Naive B cell (primary cell): ENCODE measurements at regions not wholly inside any gene's neighbourhood (a gene's known extent, or its start where the extent isn't known, plus 50 kb on each side); places are given as distances from the start of the nearest gene placed in this dataset.

ENCODE experiments used
- ATAC-seq, 2 donors: fragments of 150-1000 bp; cut with Tn5 transposase; 2 replicates each; pipeline ENCODE4 v1.10.0; 2021; ENCODE audit warnings: low read depth in 2 of 2, mild to moderate bottlenecking in 2 of 2, moderate library complexity in 2 of 2
- DNase-seq: peaks from one replicate; pipeline ENCODE4 v3.0.0; 2022
- H3K27ac Mint-ChIP-seq, 6 donors: one replicate each; pipeline ENCODE4 v1.8.0; 2020 to 2022; ENCODE audit warnings: mild to moderate bottlenecking in 6 of 6, mixed read lengths in 6 of 6, moderate library complexity in 5 of 6, inconsistent platforms in 2 of 6
- H3K27me3 Mint-ChIP-seq, 3 donors: one replicate each; pipeline ENCODE4 v1.8.0; 2021 to 2022; ENCODE audit warnings: mixed read lengths in 3 of 3, mild to moderate bottlenecking in 1 of 3
- H3K36me3 Mint-ChIP-seq, 2 donors: one replicate each; pipeline ENCODE4 v1.8.0; 2020 to 2022; ENCODE audit warnings: mixed read lengths in 2 of 2, inconsistent platforms in 1 of 2, mild to moderate bottlenecking in 1 of 2
- H3K4me1 Mint-ChIP-seq, 3 donors: one replicate each; pipeline ENCODE4 v1.8.0; 2020 to 2022; ENCODE audit warnings: mixed read lengths in 3 of 3, inconsistent platforms in 1 of 3, mild to moderate bottlenecking in 1 of 3, moderate library complexity in 1 of 3
- H3K4me3 Mint-ChIP-seq, 8 donors: one replicate each; pipeline ENCODE4 v1.8.0; 2020 to 2022; ENCODE audit warnings: mild to moderate bottlenecking in 8 of 8, mixed read lengths in 8 of 8, moderate library complexity in 8 of 8, inconsistent platforms in 2 of 8
- H3K9me3 Mint-ChIP-seq, 7 donors: one replicate each; pipeline ENCODE4 v1.8.0; 2020 to 2022; ENCODE audit warnings: mixed read lengths in 7 of 7, mild to moderate bottlenecking in 5 of 7, inconsistent platforms in 2 of 7, moderate library complexity in 1 of 7

DNA sequence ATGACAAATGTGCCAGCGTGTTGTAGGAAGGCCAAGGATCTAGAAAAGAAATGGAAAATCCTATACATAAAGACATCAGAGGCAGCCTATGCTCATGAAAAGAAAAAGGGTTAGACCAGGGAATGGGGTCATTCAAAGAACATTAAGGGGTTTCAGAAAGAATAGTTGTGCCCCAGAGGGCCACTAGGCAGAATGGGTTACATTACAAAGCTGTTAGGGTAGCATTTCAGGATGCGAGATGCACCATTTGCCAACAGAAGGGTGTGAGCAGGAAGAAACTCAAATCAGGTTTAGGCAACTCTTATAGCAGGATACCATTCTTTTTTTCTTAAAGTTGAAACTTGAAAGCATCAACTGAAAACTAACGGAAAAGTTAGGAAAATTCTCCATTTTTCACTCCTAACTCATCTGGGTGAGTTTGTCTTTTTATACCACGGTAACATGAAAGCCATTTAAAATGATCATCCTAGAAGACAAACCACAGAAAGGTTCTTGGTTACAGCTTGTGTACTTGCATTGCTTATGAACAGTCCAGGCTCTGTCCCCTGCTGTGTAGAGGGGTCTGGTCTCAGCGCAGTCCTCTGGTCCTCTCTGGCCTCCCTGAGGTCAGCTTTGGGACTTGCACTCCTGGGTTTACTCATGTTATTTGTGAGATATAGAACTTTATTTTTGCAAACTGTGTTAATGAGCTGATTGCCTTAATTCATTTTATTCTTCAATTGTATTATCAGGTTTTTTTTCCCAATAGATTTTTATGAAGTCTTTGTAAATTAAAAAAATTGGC lies 209.1 kb downstream of the DACT1 start:
- DNase-seq (no peak), ATAC-seq (no peak)
- Mint-ChIP-seq H3K9me3 (no peaks in the 10 kb centered on the region), H3K36me3 (no peaks in the 10 kb centered on the region), H3K4me1 (no peaks in the 10 kb centered on the region), H3K27ac (no peak overlapping the region), H3K4me3 (no peak overlapping the region), H3K27me3 (no peaks in the 10 kb centered on the region)

DNA sequence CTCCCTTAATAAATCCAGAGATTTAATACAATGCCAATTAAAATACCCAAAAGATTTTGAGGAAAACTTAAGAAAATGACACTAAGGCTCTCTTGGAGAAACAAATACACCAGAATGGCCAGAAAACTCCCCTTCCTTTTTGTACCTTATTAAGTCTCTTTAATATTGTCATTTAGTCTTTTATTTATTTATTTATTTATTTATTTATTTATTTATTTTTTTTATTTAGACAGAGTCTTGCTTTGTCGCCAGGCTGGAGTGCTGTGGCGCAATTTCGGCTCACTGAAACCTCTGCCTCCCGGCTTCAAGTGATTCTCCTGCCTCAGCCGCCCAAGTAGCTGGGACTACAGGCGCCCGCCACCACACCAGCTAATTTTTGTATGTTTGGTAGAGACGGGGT lies 210.6 kb downstream of the DACT1 start:
- Mint-ChIP-seq H3K9me3 (no peaks in the 10 kb centered on the region), H3K27me3 (no peaks in the 10 kb centered on the region), H3K36me3 (no peaks in the 10 kb centered on the region), H3K4me3 (no peak overlapping the region), H3K27ac (no peak overlapping the region), H3K4me1 (no peaks in the 10 kb centered on the region)
- DNase-seq (no peak), ATAC-seq (no peak)

DNA sequence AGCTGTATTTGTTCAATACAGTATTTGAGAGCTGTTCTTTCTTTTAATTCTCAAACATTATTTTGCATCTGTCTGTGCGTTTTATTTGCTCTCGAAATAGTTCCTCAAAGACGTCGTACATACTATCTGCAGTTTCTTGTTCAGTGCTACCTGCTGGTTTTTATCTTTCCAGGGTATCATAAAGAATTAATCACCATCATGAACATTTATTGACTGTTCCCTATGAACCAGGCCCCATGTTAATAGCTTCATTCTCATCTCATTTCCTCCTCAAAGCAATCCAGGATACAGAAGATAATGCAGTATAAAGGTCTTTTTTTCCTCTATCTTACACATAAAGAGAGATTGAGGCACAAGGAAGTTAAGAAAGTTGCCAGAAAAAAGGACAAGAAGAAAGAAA lies 211.8 kb downstream of the DACT1 start:
- no peak overlapping the region for H3K4me3 Mint-ChIP-seq
- no peaks in the 10 kb centered on the region for H3K4me1 Mint-ChIP-seq
- ATAC-seq (no peak), DNase-seq (no peak)
- H3K27me3 Mint-ChIP-seq: no peaks in the 10 kb centered on the region
- no peaks in the 10 kb centered on the region for H3K9me3 Mint-ChIP-seq
- no peaks in the 10 kb centered on the region for H3K36me3 Mint-ChIP-seq
- H3K27ac Mint-ChIP-seq: no peak overlapping the region

DNA sequence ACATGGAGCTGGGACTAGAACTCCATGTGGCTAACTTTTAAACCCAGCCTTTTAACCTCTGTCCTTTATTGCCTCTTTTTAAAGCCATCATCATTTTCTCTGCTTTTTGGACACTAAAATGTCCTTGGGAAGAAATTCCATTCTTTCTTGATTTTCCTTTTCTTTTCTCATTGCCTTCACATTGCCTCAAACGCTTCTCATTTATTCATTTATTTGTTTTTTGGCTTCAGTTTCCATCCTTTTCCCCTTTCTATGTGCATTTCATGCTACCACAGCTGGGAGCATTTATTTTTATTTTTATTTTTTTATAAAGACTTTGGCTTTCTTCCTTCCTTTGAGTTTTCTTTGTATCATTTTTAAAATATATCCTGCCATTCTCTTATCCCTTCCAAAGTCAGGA lies 212.2 kb downstream of the DACT1 start:
- Mint-ChIP-seq H3K4me3 (no peak overlapping the region), H3K36me3 (no peaks in the 10 kb centered on the region), H3K4me1 (no peaks in the 10 kb centered on the region), H3K27me3 (no peaks in the 10 kb centered on the region), H3K27ac (no peak overlapping the region), H3K9me3 (no peaks in the 10 kb centered on the region)
- ATAC-seq (no peak), DNase-seq (no peak)

DNA sequence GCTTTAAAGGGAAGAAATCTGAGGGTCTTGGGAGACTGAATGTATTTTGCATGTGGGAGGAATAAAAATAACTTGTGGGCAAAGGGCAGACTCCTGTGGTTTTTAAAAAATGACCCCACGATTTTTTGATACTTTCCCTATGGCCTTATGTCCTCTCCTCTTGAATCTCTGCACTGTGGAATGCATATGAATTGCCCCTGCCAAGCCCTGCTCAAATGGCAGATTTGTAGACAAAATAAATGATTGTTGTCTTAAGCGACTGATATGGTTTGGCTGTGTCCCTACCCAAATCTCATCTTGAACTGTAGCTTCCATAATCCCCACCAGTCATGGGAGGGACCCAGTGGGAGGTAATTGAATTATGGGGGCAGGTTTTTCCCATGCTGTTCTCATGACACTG lies 223.8 kb downstream of the DACT1 start:
- no peak overlapping the region for H3K27ac Mint-ChIP-seq
- peaks cover 9 to 27% (median 16%) of the 10 kb centered on the region in 3 donors for H3K27me3 Mint-ChIP-seq
- ATAC-seq: no peak
- H3K4me1 Mint-ChIP-seq: no peaks in the 10 kb centered on the region
- peaks cover 12 to 44% (median 25%) of the 10 kb centered on the region in 7 donors for H3K9me3 Mint-ChIP-seq
- H3K36me3 Mint-ChIP-seq: peaks cover 6 to 21% of the 10 kb centered on the region in 2 donors
- no peak overlapping the region for H3K4me3 Mint-ChIP-seq
- DNase-seq: no peak

DNA sequence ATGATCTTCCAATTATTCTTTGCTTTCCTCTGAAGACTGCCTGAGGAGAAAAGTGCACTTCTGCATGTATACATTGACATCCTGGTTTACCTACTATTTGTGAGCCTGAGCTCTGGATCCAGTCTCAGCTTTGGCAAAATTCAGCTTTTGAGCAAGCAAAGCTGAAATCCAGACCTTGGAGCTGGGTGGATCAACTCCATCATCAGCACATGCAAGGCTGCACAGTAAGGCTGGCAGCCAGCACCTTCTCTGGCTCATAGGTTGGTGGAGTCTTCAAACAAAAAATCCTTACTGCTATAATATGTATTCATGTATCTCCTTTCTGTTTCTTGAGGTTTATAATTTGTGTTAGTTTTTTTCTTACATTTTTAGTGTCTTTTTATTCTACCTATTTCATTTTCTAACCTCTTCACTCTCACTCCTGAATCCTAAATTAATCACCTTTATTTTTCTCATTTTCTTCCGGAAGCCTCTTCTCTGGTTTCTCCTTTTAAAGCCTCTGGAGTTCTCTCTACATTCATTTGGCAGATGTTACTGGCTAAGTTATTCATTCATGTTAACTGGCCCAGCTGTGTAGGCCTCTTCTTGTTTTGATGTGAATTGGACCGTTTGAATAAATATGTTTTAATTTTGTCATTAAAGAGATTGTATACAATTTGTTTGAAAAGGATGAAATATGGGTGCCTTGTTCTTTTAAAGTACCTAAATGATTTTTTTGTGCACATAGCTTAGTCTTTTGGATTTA lies 224.8 kb downstream of the DACT1 start:
- Mint-ChIP-seq H3K4me3 (no peak overlapping the region), H3K36me3 (peaks cover 6 to 21% of the 10 kb centered on the region in 2 donors), H3K4me1 (no peaks in the 10 kb centered on the region), H3K27ac (no peak overlapping the region), H3K27me3 (peaks cover 9 to 28% (median 16%) of the 10 kb centered on the region in 3 donors), H3K9me3 (peaks cover 12 to 34% (median 21%) of the 10 kb centered on the region in 7 donors)
- DNase-seq (no peak), ATAC-seq (no peak)

DNA sequence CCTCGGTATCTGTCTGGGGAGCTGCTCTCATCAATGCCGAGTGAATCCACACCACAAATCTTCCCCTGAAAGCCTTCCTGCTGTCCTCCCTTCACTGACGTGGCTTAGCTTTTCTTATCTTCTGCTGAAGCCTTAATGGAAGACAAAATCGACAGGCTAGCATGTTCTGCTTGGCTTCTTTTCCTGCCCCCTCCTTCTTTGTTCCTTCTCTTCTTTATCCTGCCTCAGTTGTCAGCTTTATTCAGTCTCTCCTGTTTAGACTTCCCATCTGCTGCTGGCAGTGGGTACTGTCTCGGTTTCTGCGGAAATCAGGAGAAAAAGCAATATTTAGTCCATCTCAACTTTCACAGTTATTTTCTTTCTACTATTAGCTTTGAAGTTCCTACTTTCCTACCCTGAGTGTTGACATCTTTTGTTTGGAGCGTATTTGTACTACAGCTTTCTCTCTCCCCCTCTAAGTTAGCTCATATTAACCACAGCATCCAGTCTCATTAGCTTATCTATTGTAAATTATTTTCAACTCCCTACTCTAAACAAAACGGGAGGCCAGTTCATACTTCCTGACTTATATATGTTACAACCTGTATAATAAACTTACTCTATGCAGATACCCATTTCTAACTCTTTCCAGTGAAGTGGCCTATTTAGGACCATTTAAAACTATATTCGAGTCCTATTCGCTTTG lies 226.0 kb downstream of the DACT1 start:
- H3K4me1 Mint-ChIP-seq: no peaks in the 10 kb centered on the region
- no peak overlapping the region for H3K27ac Mint-ChIP-seq
- peaks cover 2 to 21% (median 11%) of the 10 kb centered on the region in 7 donors for H3K9me3 Mint-ChIP-seq
- DNase-seq: no peak
- peaks cover 6 to 10% of the 10 kb centered on the region in 2 donors for H3K36me3 Mint-ChIP-seq
- no peak for ATAC-seq
- H3K27me3 Mint-ChIP-seq: peaks cover 9 to 35% (median 12%) of the 10 kb centered on the region in 3 donors
- no peak overlapping the region for H3K4me3 Mint-ChIP-seq

DNA sequence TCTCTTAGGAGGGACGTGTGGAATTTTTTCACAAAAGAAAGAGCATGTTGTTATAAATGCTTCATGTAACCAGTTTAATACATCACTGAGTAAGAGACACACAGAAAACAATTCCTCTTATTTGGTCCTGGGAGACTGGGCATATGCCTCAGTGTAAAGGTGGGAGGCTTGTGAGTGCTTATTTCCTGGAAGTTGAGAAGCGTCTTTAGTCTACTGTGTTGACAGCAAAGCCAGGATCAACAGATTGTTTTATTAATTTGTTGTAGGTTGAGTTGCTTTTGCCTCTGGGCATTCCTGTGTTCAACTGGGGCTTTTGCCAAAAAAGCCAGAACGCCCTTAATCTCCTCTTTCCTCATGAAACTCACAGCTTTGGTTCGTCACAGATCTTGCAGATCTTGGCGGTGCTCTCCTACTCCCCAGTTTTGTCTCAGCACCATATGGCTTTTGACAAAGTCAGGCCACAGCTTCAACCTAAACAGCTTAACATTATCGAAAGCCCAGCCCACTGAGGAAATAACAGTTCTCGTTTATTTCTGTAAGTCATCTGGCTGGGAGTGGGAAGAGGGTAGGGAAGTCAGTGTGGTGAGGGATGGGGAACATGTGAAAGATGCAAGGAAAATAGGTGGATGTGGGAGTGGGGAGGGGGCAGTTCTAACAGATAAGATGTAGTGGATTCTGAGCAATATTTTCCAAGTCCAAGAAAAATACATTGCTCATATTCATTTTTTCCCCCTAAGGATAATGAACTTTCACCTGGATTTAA lies 227.2 kb downstream of the DACT1 start:
- peaks cover 8 to 35% (median 9%) of the 10 kb centered on the region in 3 donors for H3K27me3 Mint-ChIP-seq
- H3K27ac Mint-ChIP-seq: no peak overlapping the region
- DNase-seq (no peak), ATAC-seq (no peak)
- H3K4me3 Mint-ChIP-seq: no peak overlapping the region
- no peaks in the 10 kb centered on the region for H3K4me1 Mint-ChIP-seq
- H3K36me3 Mint-ChIP-seq: no peaks in the 10 kb centered on the region
- H3K9me3 Mint-ChIP-seq: peaks cover 0 to 11% (median 3%) of the 10 kb centered on the region in 7 donors

DNA sequence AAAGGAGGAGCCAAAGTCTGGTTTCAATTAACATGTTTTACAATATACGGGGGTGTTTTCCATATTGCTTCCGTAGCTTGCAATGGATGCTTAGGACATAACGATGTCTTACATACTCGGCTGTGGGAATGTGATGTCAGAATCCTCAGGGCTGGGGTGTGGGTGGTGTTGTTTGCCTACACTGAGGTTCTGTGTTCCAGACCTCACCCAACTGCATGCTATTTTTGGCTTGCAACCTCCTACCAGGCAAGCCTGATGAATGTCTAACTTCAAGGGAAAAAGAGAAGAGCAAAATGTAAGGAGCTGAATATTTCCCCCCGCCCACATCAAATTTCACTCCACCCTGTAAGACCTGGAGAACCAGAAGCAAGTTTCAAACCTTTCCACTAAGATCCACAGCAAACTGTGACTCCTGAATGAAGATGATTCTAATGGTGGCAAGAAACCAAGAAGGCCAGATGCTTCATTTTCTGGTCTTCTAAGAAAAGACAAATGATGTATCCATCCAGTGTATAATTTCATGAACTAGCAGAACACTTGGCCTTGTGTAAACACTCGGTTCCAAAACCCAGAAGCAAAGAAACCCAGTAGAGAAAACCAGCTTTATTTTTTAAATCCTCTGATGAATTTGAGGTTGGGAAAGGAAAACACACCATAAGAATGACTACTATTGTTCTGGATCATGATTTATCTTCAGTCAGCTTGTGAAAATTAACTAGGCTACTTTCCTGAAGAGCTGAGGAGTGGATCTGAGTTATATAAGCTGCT lies 227.9 kb downstream of the DACT1 start:
- H3K27ac Mint-ChIP-seq: no peak overlapping the region
- no peak overlapping the region for H3K4me3 Mint-ChIP-seq
- H3K27me3 Mint-ChIP-seq: peaks cover 6 to 35% (median 9%) of the 10 kb centered on the region in 3 donors
- ATAC-seq (no peak), DNase-seq (no peak)
- H3K9me3 Mint-ChIP-seq: peaks cover 0 to 11% (median 2%) of the 10 kb centered on the region in 7 donors
- no peaks in the 10 kb centered on the region for H3K4me1 Mint-ChIP-seq
- H3K36me3 Mint-ChIP-seq: no peaks in the 10 kb centered on the region

DNA sequence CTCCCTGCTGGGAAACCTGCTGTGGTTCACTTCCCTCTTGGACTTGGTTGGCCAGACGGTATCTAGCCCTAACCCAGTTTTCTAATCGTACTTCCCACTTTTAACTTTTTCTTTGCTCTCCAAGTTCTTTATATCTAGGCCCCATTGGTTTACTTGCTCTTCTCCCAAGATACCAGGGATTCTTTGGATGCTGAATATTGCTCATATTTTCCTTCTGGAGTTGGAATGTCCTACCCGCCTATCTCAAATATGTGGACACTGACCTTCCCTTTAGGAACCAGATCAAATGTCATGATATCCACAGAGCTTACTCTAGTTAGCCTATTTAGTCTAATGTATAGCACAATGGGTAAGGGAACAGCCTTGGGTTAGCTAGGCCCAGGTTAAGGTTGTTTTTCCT lies 228.6 kb downstream of the DACT1 start:
- Mint-ChIP-seq H3K9me3 (peaks cover 0 to 5% (median 2%) of the 10 kb centered on the region in 7 donors), H3K4me1 (no peaks in the 10 kb centered on the region), H3K4me3 (no peak overlapping the region), H3K36me3 (no peaks in the 10 kb centered on the region), H3K27me3 (peaks cover 6 to 35% (median 9%) of the 10 kb centered on the region in 3 donors), H3K27ac (no peak overlapping the region)
- ATAC-seq (no peak), DNase-seq (no peak)

DNA sequence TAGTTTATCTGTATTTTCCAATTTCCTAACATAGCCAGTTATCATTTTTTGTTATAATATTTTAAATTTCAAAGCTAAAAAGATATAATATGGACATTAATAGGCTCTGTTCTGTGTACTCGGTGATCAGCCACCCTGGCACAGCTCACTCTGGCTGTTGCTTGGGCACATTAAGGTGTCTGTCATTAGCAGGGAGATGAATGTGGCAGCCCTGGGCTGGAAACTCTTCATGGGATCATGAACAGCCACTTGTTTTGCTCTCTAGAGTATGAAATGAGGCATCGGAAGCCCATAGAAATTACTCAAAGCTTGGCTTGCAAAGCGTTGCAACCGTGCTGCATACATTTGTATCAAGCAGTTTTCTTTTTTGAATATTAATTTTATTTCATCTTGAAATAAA lies 233.2 kb downstream of the DACT1 start:
- Mint-ChIP-seq H3K4me1 (no peaks in the 10 kb centered on the region), H3K27me3 (peaks cover 0 to 8% (median 0%) of the 10 kb centered on the region in 3 donors), H3K4me3 (no peak overlapping the region), H3K9me3 (no peaks in the 10 kb centered on the region), H3K27ac (no peak overlapping the region), H3K36me3 (no peaks in the 10 kb centered on the region)
- DNase-seq (no peak), ATAC-seq (no peak)

DNA sequence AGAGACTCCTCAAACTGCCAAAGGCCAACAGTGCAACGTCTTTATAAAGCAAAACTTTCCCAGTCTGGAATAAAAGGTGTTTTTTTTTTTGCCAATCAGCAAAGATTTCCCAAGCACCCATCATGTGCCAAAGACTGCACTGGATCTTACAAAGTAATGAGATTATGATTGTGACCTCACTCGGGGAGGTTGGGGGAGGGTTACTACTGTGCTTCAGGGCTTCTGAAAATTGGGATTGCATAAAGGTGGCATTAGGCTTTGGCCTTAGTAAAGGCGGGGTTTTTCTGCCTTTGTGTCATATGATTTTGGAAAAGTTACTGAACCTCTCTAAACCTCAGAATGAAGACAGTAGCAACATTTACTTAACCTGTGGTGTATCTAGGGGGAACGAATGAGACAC lies 233.8 kb downstream of the DACT1 start:
- no peaks in the 10 kb centered on the region for H3K9me3 Mint-ChIP-seq
- no peak overlapping the region for H3K27ac Mint-ChIP-seq
- no peaks in the 10 kb centered on the region for H3K36me3 Mint-ChIP-seq
- H3K4me3 Mint-ChIP-seq: no peak overlapping the region
- ATAC-seq (no peak), DNase-seq (no peak)
- no peaks in the 10 kb centered on the region for H3K4me1 Mint-ChIP-seq
- H3K27me3 Mint-ChIP-seq: peaks cover 0 to 8% (median 0%) of the 10 kb centered on the region in 3 donors

DNA sequence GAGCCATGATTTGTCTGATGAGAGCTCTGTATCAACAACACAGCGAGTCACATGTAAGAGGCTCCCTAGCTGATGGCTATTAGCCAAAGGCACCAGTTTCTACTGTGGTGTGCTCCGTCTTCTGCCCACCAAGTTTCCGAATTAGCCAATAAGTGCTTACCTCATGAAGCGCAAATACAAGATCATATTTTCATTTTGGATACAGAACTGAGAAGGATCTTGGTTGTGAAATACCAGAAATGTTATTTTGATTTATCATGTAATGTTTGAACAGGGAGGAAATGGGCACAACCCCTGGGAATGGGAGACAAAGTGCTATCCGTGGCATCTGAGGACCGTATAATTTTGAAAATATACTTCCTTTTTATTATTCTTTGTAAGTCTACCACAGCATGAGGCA lies 234.3 kb downstream of the DACT1 start:
- H3K4me1 Mint-ChIP-seq: no peaks in the 10 kb centered on the region
- H3K27ac Mint-ChIP-seq: no peak overlapping the region
- H3K4me3 Mint-ChIP-seq: no peak overlapping the region
- DNase-seq (no peak), ATAC-seq (no peak)
- H3K9me3 Mint-ChIP-seq: no peaks in the 10 kb centered on the region
- no peaks in the 10 kb centered on the region for H3K36me3 Mint-ChIP-seq
- peaks cover 0 to 8% (median 0%) of the 10 kb centered on the region in 3 donors for H3K27me3 Mint-ChIP-seq
